Endometrium (tissue), 2 donors: ENCODE measurements at regions not wholly inside any gene's neighbourhood (a gene's known extent, or its start where the extent isn't known, plus 50 kb on each side); places are given as distances from the start of the nearest gene placed in this dataset.

Experiments
- FAIRE-seq: peaks from 2 replicates; lab custom pipeline; 2012; peaks lifted over from hg19 to GRCh38; lab: Jason Lieb, UNC
- donor health status: control.
- donor health status: control.

- FAIRE-seq: no peak
Measured at GRCh38 chr7:123259759-123260158, 60.0 kb upstream of the SLC13A1 start.
